HG03039 (cell line): ENCODE measurements at regions not wholly inside any gene's neighbourhood (a gene's known extent, or its start where the extent isn't known, plus 50 kb on each side); places are given as distances from the start of the nearest gene placed in this dataset.

Source experiments
- ATAC-seq: cut with Tn5 transposase; IDR thresholded peaks from one replicate; pipeline ENCODE4 v1.9.1; 2021; ENCODE audit warnings: mild to moderate bottlenecking, moderate library complexity; ENCODE audit not compliant: unreplicated experiment

DNA sequence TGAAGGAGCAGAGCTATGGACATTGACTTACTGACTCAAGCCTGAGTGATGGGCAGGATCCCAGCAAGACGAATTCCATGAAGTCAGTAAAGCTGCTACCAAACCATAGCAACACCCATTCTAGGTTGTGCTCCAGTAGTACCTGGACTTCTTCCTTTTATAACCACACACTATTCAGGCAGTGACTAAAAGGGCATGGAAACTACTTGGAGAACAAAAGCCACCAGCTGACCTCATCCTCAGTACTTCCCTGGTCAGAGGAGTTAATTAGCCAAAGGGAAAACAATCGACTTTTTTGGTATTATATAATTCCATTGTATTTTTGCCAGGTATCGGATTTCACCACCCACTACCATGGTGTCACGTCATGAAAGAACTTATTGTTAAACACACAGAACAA, 237.1 kb downstream of the TTC32 start:
- ATAC-seq: no peak

DNA sequence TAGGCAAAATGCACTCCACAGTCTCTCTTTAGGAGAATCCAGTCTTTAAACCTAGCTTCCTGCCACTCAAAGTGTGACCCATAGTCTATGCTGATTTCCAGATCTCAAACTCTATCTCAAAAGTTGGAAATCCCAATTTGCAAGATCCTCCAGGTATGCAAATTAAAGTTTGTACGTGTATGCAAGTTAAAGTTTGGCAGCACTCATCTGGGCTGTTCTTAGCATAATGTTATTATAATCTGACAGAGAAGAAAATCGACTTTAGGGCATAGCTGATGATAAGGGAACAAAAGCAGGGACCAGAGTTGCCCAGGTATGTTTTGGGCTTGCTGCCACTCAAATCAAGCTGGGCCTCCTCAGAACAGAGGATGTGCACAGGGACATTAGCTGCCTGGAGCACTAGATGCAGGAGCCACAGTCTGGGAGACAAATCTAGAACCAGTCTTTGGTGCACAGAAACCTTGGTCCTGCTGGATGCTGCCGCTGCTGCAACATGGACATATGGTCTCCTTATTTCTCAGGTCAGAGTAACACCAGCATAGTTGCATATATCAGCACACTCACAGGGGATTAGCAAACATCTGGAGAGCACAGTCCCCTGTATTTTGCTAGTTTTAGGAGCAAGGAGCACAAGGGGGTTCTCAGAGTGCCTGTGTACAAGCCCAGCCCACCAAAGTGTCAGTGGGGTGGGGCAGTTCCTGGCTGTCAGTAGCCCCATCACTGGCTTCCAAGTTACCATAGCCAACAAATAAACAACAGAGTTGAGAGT, 242.6 kb downstream of the TTC32 start:
- ATAC-seq: no peak

DNA sequence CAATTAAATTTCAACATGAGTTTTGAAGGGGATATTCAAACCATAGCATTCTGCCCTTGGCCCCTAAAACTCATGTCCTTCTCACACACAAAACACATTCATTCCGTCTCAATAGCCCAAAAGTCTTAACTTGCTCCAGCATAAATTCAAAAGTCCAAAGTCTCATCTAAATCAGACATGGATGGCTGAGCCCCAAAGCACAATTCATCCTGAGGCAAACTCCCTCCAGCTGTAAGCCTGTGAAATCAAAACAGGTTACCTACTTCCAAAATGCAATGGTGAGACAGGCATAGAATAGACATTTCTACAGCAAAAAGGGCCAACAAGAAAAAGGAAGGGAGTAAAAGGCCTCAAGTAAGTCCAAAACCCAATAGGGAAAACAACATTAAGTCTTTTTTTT, 245.8 kb downstream of the TTC32 start:
- ATAC-seq: no peak

DNA sequence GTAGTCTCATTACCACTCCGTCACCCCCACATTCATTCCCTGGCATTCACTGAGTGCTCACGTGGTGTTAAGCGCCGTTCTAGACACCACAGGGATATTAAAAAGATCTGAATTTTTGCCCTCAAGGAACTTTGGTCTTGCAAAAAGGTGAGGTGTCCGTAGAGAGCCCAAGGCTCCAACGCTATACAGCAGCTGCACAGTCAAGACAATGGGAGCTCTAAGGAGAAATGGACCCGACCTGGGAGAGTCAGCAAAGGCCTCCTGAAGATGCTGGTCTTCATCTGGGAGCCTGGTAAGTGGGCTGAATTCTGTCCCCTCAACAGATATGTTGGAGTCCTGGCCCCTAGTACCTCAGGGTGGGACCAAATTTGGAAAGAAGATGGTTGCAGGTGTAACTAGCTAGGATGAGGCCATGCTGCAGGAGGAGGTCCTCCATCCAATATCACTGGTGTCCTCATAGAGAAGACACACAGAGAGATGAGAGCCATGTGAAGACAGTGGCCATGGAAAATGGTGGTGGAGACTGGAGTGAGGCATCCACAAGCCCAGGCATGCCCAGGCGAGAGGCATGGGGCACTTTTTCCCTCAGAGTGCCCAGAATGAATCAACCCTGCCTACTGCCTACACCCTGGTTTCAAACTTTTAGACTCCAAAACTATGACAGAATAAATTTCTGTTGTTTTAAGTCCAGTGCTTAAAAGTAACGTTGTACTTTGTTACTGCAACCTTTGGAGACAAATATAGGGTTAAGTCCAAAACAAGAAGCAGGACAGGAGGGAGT, 247.3 kb downstream of the TTC32 start:
- ATAC-seq: no peak

DNA sequence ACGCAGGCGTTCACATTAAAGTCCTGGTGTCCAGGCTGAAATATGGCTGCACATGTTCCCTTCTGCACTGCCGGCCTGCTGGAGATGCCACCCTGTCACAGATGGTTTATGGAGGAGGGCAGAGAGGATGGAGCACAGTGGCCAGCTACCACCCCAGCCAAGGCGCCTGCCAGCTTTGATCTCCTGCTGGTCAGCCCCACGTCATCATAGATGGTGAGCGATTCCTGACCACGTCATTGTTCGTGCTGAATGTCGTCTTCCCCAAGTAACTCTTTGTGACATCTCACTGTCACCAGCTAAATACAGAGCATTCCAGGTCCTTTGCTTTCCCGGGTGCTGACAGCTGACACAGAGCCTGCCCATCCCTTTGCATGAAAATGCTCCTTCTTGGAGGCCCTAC, 248.3 kb downstream of the TTC32 start:
- no peak for ATAC-seq

DNA sequence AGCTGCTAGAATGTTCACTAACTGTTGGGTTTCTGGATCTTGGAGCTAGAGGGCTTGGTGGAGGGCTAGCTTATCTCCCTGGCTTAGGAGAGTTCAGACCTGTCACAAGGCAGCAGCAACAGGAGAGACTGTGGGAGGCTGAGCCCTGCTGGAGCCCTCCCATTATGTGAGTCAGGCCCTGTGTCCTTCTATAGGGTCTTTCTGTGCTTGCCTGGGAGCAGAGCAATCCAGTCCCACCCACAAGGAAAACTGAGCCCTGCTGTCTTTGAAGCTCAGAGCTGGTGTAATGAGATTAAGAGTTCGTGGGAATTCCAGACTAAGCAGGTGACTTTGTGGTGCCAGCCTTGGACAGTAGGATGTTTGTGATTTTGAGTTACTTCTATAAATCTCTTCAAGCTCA, 249.0 kb downstream of the TTC32 start:
- ATAC-seq: no peak

DNA sequence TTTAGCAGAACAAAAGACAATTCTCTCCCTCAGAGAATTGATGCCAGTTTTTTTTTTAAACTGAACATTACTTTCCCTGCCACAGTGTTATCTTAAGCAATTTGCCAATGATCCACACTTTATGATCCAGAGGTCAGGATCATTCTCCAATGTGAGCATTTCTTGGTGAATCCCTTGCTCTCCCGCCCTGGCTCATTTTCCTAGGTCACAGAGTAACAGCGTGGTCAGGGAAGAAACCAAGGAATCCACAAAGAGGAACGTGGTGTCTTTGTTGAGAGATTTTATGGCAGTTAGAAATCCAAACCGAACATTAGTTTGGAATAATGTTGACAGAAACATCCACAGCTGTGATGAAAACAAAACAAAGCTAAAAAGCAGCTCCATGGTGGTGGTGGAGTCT, 250.3 kb downstream of the TTC32 start:
- ATAC-seq: no peak

DNA sequence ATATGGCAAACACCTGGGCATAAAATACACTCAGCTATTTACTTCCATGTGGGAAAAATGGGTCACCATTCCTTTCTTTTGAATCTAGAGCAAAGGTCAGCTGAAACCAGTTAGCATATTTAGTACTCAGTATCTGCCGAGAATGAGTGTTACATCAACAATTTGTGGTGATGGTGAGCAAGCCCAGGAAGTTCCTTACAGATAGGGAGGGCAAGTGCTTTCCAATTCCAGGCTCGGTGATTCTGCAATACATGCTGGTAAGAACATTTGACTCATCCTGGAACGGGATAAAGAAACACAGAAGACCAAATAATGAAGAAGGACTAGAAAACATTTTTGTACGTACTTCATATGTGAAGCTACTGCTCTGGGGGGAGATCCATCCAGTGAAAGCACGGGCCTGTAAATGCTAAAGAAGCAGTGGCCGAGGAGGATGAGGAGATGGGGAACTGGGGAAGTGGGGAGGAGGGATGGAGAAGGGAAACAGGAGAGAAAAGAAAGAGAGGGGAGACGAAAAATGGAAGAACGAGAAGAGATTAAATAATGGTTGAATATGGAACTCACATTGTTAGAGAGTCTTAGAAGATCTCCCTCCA, 251.9 kb downstream of the TTC32 start:
- ATAC-seq: no peak

DNA sequence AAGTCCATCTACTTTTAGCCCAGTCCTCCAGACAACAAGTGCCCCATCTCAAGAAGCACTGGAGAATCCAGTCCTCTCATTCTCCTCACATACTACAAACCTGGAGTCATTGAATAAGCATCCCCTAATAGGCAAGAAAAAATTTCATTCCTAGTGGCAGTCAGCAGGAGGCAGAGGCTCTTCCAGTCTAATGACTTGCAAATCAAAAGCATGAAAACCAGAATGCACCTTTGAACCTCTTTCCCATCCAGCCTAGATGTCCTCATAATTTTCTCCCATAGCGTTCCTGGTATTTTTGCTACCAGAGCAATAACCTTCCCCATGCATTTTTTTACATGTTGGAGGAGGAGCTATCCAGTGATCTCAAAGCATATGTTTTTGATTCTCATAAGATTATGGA, 252.6 kb downstream of the TTC32 start:
- no peak for ATAC-seq

DNA sequence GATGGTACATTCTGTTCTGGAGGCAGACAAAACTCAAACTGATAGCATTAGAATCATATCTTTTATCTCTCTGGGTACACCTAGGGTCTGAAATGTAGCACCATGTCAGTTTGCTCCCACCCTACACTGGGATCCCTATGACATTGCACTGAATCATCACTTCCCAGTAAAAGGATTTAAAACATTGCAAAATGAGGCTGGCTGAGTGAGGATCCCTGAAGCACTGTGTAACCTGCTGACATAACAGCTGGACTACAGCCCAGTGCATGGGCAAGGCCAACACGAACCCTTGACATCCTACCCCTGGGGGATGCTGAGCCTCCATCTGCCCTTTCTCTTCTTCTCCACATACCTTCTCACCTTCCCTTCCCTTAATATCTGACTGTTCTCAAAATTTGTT, 253.2 kb downstream of the TTC32 start:
- ATAC-seq: no peak

DNA sequence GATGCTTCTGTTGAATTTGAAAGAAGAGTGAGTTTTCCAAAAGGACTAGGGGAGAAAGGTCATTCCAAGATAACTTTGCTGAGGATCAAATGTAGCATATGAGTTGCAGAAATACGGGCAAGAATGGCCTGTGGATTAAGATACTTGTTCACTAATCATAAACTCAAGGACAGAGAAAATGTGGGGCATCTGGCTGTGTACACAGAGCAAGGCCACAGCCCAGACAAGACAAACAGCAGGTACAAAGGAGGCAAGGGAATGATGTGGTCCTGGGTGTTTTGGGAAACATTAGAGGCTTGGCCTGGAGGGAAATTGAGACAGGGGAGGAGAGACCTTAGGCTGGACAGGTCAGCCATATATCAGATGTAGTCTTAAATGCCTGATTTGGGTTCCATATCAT, 254.8 kb downstream of the TTC32 start:
- no peak for ATAC-seq

DNA sequence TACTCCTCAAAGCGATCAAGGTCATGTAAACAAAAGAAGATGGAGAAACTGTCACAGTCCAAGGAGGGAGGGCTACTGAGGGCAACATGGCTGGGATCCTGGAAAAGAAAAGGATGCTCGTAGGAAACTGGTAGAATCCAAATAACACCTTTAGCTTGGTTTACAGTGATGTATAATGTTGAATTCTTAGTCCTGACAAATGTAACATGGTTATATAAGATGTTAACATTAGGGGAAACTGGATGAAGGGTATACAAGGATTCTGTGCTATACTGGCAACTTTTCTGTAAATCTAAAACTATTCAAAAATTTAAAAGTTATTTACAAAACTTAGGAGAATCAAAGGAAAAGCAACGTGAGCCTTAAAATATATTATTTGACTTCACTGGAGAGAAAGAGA, 257.0 kb downstream of the TTC32 start:
- ATAC-seq: no peak

DNA sequence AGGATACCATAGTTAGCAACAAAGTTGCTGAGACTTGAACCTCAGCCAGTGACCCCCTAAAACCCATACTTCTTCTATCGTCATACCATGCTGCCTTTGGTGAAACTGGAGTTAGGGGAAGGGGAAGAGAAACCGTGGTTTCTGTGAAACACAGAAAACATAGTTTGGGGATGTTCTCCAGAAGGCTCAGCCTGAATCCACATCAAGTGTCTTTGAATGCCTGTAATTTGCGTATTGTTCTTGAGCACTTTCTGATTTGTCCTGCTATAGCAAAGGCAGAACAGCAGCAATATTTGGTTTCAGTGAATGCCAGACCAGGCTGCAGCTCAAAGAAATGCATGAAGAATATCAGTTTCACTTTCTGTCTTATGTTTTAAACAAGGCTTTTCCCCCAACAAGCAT, 258.7 kb downstream of the TTC32 start:
- ATAC-seq: no peak

DNA sequence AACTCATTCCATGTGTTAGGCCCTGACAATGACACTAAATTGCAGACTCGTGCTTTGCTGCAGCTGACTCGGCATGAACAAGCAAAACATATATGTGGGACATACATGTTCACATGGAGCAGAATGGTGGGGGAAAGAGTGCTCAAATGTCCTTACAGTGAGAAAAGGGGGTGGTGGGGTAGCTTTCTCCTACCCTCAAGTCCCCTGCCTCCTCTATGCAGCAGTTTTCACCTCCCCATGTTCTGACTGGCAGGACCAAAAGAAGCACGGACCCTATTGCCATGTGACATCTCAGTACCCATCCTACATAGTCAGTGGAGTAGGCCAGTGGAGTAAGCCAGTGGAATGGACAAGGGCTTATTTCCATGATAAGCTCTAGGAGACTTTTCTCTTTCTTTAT, 259.3 kb downstream of the TTC32 start:
- no peak for ATAC-seq

DNA sequence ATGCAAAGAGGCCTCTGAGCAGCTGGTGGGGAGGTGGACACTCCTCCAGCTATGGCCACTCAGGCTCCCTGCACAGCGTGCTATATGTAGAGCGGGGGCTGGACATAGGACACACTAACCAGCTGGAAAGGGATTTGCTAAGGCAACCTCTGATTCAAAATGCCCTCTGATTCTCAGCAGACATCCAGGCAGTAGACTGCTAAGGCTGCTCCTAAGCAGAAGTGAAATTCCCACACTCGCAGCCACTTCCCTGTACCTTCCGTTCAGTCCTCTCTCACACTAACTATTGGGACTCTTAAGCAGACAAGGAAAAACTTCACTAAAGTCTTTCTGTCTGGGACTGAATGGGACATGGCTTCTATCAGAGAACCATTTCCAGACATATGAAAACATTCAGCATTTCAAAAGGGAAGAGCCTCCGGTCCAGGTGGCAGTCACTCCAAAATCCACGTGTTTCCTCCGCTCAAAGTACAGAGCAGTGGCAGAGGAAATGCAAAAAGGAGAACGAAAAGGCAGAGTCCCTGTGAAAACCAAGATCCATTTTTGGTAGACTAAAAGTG, 265.8 kb downstream of the TTC32 start:
- ATAC-seq: no peak

DNA sequence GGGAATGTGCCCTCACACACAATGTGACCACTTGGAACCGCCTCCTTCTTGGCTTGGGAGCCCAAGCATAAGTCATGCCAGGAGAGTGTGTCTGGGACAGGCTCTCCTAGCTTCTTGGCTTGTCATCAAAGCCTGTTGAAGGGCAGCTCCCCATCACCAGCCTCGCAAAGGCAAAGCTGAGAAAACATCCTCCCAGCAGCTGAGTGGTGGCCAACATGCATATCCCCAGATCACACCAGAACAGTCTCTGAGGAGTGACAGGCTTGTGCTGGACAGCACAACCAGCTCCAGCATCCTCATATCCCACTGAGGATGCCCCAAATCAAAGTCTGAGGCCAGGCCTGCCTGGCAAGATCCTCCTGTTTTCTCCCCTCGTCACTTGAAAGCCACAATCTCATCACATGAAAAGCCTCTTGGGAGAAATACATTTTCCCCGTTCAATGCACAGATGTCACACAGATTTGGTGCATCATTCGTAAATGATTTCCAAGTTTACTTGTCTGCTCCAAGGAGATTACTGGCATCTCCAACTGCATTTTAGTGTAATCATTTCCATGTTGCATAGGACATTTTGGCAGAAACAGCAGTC, 269.3 kb downstream of the TTC32 start:
- no peak for ATAC-seq

DNA sequence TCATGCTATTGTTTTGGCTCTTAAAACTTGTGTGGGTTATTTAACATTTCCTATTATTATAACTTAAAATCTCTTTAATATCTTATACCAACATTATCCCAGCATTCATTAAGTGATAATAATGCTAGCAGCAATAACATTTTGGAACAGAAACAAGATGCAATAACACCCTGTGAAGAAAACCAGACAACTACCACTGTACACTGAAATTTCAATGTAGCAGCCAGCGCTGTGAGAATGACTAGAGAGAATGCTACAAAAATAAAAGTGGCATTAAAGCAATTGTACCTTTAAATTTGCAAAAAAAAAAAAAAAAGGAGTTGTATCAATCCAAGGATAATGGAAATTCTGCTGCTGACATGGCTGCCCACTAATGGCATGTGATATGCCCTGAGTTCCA, 269.9 kb downstream of the TTC32 start:
- ATAC-seq: no peak

DNA sequence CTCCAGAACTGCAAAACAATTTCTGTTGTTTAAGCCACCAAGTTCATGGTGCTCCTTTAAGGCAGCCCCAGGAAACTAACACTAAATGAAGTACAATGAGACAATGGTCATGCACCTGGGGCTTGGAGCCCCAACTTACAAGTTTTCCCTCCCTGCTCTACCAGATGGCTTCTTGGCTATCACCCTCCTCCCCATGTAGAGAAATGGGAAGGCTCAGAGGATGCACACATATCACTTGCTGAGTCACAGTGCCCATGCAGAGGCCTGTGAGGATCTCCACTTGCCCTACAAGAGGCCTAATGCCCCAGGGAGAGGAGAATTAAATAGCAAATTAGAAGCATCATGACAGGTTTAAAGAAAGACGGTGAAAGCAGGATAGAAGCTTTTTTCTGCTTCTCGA, 270.9 kb downstream of the TTC32 start:
- no peak for ATAC-seq

DNA sequence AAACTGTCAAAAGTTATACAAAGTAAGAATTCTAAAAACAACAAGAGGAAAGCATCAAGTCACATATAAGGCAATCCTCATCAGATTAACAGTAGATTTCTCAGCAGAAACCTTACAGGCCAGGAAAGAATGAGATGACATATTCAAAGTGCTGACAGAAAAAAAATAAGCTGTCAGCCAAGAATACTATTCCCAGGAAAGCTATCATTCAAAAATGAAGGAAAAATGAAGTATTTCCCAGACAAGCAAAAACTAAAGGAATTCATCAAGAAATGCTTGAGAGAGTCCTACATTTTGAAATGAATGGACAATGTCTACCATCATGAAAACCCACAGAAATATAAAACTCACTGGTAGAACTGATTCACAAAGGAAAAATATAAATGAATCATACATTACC, 268.9 kb upstream of the OSR1 start:
- no peak for ATAC-seq

DNA sequence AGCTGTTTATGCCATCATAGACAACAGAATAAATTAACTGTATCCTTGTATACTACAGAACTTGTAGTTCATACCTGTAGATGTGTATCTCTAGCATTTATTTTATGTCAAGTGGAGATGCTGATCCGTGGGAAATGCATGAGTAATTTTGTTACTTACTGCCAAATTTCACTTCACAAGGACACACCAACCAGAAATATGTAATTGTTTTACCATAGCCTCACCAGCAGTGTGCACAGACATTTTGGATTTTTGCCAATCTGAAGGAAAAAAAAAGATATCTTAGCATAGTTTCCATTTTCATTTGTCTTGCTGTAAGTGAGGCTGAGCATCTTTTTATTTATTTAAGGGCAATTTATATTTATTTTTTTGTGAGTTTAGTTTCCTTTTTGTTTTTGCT, 265.1 kb upstream of the OSR1 start:
- no peak for ATAC-seq

DNA sequence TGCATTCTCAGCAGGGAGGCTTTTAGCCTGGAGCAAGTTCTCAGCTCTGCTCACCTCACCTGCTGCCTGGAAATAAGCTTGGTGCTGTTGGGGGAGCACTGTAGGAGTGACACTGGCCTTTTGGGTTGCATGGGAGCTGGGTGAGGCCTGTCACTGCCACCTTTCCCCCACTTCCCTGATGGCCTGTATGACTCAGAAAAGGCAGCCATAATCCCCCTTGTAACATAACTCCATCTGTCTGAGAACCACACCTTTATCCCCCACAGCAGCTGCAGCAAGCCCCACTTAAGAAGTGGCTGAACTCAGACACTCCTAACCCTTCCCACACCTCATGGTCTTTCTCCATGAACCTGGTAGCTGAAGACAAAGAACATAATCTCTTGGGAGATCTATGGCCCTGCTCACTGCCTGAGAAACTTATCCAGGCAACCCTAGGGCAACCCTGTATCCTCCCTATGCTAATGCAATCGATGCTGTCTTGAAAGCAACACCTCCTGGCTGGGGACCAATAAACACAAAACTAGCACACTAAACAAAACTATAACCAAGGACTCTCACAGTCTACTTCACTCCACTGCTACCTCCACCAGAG, 258.9 kb upstream of the OSR1 start:
- no peak for ATAC-seq
